NCI-H526 (cell line): ENCODE measurements at regions not wholly inside any gene's neighbourhood (a gene's known extent, or its start where the extent isn't known, plus 50 kb on each side); places are given as distances from the start of the nearest gene placed in this dataset.

Experiments used
- DNase-seq, 2 experiments: peaks; one replicate each; lab custom pipeline; 2025; lab: John Stamatoyannopoulos, UW

DNA sequence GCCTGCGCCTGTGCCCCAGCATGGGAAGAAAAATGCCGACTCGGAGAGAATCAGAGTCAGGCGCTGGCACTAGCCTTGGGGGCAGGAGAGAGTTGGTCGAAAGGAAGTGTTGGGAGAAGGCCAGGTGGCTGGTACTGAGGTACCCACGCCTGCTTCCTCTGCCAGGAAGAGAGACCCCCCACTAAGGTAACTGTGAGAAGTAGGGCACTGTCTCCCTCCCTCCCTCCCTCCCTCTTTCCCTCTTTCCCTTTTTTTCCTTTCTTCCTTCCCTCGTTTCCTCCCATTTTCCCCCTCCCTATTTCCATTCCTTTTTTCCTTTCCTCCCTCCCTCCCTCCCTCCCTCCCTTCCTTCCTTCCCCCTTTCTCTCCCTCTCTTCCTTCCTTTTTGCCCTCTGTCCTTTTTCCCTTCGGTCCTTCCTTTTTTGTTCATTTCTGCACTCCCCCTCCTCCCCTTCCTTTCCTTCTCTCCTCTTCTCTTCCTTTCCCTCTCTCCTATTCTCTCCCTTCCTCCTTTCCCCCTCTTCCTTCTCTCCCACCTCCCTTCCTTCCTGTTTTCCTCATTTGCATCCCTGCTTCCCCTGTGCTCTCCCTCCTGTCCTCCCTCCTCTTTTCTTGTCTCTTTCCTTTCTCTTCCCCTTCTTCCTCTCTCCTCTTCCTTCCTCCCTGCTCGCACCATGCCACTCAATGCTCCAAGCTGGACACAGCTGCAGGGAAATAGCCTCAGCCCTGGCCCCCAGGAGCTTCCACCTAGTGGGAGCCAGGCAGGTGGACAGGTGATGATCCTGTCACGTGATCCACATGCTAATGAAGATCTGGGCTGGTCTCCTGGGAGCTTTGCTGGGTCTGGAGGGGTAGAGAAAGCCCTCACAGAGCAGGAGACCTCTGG is 148.0 kb downstream of the DHX35 start:
- peak; percentile 52 to 85 for DNase-seq

DNA sequence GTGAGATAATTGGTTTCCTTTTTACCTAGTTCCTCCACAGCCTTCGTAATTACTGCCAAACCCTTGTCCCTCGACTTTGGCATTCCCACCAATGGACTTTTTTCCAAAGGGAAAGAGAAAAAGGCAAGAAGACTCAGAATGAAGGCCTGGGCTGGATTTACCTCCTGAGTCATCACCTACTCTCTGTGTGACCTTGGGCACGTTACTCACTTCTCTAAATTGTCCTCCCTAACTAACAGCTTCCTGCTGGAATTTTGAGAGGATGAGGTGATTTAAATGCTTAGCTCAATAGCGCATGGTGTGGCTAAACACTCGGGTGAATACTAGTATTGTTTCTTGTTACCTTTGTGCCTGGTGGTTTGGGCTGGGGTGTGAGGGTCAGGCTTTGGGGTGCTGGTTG is 146.6 kb downstream of the DHX35 start:
- no peak for DNase-seq

DNA sequence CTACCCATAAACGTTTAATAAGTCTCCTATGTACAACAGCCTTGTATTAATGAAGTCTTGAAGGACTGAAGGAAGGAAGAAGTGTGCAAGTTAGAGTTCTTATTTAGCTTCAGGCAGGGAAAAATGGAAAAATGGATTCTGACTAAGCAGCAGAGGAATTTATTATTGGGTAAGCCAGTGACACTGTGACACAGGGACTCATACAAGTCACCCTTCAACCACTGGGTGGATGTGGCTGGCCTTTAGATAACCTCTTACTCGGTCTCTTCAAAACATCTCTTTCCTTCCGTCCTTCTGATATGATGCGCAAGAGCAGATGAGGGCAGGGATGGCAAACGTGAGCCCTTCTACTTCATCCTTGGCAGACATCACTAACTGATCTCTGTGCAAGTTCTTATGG is 145.6 kb downstream of the DHX35 start:
- no peak for DNase-seq

DNA sequence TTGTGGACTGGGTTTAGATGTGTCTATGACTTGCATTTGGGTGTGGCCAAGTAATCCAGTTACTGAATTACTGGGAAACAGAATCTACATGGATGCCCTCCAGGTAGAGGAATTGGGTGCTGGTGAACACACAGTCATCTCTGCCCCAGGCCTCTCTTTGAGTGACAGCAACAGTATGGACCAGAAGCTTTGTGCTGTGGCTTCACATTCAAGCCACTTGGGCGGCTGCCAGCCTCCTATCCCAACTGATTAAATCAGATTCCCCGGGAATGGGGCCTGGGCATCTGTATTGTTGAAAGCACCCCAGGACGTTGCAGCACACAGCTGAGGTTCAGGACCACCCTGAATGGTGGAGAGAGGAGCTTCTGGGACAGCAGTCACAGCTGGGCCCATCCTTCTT is 144.6 kb downstream of the DHX35 start:
- DNase-seq, result no peak

DNA sequence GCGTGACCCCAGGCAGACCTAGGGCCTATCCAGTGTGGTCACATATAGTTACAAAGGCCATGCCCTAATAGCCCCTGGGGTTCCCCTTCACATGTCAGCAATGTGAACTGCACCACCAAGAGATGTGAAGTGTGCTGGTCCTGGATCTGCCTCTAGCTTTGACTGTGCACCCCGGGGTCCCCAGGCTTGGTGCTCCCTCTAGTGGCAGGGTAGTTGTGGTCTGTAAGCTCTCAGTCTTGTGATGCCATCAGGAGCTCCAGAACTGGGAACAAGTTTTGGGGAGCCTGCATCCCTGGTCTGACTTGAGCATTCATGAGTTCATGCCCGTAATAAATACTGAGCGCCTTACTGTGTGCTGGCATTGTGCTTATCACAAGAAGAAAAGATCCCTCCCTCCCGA is 143.4 kb downstream of the DHX35 start:
- no peak for DNase-seq

GRCh38 chr20:39103732-39104131 is 141.6 kb downstream of the DHX35 start:
- DNase-seq, result no peak

- no peak for DNase-seq
Measured at GRCh38 chr20:39103305-39103704, 141.2 kb downstream of the DHX35 start.

DNA sequence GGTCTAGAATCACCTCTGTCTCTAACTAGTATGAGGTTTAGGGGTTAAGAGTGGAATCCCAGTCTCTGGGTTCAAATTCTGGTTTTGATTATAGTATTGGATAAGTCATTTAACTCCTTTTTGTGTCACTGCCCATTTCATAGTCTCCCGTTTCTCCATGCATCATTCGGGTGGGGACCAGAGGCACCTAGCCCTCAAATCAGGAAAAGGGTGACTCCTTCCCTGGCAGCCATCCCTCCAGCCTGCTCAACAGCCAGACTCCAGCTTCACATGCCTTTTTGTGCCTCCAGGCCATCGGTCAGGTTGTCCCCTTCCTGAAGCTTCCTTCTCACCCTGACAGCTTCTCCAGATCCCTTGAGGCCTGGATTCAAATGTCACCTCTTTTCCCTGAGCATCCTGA is 139.8 kb downstream of the DHX35 start:
- DNase-seq, result no peak

DNA sequence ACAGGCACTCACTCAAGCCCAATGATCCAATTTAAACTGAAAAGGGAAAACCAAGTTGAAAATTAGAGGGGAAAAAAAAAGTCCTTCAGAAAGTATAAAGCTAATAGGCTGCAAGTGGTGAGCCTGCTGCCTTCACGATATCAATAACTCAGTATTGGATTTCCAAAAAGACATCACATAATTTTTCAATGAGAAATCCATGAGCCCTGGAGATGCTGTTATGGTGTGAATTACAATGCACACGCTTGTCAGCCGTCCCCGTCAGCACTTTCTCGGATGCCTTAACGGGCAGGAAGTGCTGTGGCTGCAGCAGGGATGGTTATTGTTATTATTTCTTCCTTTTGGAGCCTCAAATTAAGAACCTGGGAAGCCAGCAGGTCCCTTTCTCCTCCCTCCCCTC is 138.5 kb downstream of the DHX35 start:
- DNase-seq, result no peak

- no peak for DNase-seq
Measured at GRCh38 chr20:39097889-39098288, 135.7 kb downstream of the DHX35 start.

DNA sequence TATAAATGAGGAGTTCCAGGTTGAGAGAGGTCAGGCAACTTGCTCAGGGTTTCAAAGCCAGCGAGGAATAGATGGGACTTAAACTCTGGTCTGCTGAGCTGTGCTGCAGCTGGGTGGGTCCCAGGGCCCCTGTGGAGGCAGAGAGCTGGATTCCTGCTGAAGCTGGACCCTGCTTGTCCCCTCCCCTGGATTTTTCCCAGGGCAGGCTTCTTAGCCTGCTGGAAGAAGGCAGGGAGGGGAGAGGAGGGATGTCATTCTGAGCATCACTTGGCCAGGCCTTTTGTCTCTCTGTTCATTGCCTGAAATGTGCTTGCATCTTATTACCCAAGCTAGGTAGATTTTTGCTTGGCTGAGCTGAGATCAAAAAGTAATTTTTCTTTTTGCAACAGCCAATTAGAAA is 133.7 kb downstream of the DHX35 start:
- DNase-seq, result no peak

GRCh38 chr20:39094391-39094790 is 132.2 kb downstream of the DHX35 start:
- no peak for DNase-seq

- no peak for DNase-seq
Measured at GRCh38 chr20:39092733-39093410, 130.7 kb downstream of the DHX35 start.

GRCh38 chr20:39090906-39091305 is 128.8 kb downstream of the DHX35 start:
- no peak for DNase-seq

- no peak for DNase-seq
Measured at GRCh38 chr20:39089797-39090196, 127.7 kb downstream of the DHX35 start.
